Retina (tissue), 1 donor: ENCODE measurements at regions not wholly inside any gene's neighbourhood (a gene's known extent, or its start where the extent isn't known, plus 50 kb on each side); places are given as distances from the start of the nearest gene placed in this dataset.
"Not testable (repeated sequence)": the region's sequence is repeated elsewhere in the genome, so short reads cannot be mapped to it uniquely, and the experiment has no call there.

Experiments used
- DNase-seq: peaks from one replicate; pipeline ENCODE4 v3.0.0-alpha.2; 2016

DNA sequence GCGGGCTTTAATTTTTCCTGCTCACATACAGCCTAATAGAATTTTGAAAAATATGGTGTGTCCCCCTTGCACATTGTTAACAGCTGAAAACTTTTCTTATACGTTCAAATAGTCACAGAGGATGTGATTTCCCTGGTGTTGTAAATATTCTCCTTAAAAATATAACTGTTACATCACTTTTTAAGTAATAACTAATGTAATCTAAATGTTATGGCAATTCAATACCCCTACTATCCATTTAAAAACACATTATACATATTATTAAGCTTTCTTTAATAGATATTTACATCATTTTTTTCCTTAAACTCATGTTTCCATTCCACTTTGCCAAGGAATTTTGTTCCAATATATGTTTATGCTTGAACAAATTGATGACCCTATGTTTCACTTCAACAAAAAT, 85.5 kb upstream of the S1PR1 start:
- no peak for DNase-seq

DNA sequence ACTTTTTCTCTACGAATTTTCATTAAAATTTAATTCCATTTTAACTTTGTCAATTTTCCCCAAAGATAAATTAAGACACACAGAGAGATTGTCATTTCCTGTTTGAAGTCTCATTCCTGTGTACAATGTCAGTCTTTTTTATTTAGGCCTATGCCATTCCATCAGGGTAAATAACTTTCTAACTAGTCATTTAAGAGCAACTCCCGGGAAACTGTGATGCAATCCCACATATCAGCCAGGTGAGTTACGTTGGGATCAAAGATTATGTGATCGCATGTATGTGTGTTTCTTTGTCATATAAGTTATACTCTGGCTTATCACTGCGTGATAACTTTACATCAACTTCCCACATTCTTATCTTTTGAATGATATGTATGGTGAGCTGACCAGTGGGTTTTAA, 86.1 kb upstream of the S1PR1 start:
- DNase-seq = no peak

- no peak for DNase-seq
Observed at GRCh38 chr1:101150266-101150665, 86.6 kb upstream of the S1PR1 start.

GRCh38 chr1:101148980-101149379, 87.8 kb upstream of the S1PR1 start:
- DNase-seq = peak; percentile 61

GRCh38 chr1:101147381-101147780, 89.4 kb upstream of the S1PR1 start:
- no peak for DNase-seq

GRCh38 chr1:101145449-101145820, 91.4 kb upstream of the S1PR1 start:
- DNase-seq = no peak

DNA sequence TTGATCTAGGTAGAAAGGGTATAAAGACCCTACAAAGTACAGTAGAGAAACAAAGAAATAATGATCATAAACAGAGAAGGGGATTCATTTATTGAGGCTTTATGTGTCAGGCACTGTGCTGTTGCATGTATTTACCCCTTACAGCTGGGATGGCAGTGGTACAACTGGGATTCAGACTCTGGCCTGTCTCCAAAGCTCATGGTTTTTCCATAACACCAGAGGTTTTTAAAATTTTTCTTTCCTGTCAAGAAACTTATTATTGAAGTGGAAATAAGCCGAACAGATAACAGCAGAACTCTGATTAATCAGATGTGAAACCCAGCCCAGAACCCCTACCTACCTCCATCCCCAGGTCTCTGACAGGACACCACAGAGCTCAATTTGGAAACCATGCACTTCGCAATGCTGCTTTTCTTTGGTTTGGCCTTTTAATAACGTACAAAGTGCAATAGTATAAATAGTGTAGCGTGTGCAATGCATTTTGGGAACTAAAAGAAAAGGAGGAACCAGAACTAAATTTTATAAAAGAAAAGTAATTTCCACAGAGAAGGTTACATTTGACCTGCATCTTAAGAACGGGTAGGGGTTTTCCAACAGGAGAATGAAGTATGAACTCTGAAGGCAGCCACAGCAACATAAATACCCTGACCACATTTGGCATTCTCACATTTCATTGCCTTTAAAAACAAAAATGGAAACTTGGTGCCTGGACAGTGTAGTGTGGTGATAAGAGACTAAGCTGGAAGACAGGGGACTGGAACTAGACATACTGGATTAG, 92.0 kb upstream of the S1PR1 start:
- no peak for DNase-seq

DNA sequence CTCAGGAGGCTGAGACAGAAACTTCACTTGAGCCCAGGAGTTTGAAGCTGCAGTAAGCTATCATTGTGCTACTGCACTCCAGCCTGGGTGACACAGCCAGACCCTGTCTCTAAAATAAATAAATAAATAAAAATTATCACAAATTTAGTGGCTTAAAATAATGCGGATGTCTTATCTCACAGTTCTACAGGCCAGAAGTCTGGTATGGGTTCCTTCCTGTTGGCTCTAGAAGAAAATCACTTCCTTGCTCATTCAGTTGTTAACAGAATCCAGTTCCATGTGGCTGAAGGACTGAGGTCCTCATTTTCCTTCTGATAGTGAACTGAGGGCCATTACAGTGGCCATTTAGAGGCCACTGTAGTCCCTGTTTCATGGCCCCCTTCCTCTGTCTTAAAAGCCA, 94.6 kb upstream of the S1PR1 start:
- DNase-seq = no peak

DNA sequence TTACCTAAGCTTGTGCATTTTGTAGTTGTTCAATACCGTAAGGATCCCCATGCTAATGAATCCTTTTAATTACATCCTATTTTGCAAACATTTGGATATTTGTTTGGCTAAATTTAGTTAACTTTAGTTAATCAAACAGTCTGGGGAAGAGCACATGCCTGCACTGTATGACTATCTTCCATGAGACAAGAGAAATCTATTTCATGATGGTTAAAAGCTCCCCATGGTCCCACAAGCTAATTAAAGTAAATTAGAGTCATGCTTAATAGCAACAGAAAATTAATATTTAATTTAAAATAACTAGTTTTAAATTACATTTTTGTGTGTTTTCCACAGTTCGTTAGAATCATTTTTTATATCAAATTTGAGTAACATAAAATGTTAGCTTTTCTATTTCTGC, 95.4 kb upstream of the S1PR1 start:
- DNase-seq = no peak

- DNase-seq = no peak
Observed at GRCh38 chr1:101139821-101140718, 96.7 kb upstream of the S1PR1 start.

- DNase-seq = no peak
Observed at GRCh38 chr1:101139130-101139529, 97.7 kb upstream of the S1PR1 start.

GRCh38 chr1:101137144-101138126, 99.4 kb upstream of the S1PR1 start:
- no peak for DNase-seq

DNA sequence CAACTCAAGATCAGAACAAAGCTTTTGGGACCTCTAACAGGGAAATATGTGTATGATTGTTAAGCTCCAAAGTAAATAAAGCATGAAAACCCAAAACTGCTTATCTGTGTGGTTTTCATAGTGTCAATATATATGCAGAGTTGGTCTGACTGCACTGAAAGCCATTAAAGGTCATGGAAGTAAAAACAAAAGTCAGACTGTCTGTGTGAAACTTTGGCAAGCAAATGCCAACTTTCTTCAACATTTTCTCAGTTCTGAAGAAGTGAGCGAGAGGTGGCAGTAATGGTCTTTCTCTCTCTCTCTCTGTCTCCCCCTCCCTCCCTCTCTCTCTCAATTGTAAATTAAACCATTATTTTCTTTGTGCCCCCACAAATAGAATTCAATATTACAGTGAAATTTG, 100.1 kb upstream of the S1PR1 start:
- no peak for DNase-seq

GRCh38 chr1:101136271-101136670, 100.5 kb upstream of the S1PR1 start:
- no peak for DNase-seq

GRCh38 chr1:101135526-101135925, 101.3 kb upstream of the S1PR1 start:
- no peak for DNase-seq

DNA sequence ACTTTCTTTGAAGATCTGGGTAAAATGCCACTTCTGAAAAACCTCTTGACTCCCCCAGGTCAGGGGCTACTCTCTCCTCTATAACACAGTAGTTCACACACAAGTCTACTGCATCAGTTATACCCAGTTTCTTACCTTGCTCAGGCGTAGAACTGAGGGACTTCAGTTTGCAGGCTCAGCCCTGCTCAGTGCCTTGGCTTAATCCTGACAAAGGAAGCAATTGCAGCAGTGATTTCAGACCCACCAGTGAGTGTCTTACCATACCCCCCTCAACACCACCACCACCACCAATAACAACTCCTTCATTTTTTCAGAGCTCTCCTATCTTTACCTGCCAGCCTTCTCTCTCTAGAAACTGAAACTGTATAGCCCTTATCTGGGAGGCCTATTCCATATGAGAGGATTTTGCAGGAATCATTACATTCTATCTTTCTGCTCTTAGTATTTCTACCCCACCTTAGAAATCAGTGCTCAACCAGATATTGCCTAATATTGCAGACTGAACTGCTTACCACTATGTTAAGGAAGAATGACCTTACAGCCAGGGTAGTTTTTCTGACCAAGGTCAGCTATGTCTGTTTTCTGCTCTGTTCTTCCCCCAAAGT, 105.5 kb upstream of the S1PR1 start:
- no peak for DNase-seq

- peak; percentile 39 for DNase-seq
Observed at GRCh38 chr1:101130673-101131072, 105.1 kb upstream of the DPH5 start.

DNA sequence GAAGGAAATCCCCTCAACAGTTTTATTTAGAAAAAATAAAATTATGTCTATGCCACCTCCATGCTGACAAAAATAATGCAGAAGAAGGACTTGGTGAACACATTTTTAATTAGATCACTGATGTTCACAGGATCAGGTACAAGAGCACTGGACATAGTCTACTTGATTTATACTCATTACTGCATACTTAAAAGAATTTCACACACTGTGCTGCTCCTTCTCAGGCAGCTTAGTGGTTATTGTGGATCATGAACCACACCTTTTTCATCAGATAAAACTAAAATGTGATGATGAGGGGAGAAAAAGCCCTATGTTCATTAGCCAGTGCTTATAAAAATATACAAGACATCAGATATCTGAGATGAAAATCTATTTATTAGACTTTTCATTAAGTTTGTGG, 103.3 kb upstream of the DPH5 start:
- DNase-seq = no peak

DNA sequence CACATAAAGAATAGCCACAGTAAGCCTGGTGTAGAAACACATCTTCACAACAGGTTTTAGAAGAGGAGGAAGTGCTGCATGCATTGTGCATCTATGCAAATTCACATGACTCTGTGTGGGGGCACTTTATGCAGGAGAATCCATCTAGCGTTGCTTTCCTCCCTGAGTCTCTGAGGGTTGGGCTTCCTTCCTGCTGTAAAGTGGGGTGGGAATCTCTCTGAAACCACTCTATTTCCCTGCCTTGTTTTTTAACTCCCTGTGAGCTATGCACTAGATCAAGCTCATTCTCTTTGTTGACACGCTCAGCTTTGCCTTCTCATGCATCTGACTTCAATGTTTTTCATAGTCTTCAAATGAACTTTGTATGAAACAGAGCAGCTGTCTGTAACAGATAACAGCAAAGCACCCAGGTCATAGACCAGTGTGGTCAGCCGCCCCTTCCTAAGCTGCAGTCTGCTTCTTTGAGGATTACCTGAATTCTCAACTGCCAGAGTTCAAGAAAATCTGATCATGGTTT, 102.7 kb upstream of the DPH5 start:
- no peak for DNase-seq

- no peak for DNase-seq
Observed at GRCh38 chr1:101124405-101124804, 98.8 kb upstream of the DPH5 start.

DNA sequence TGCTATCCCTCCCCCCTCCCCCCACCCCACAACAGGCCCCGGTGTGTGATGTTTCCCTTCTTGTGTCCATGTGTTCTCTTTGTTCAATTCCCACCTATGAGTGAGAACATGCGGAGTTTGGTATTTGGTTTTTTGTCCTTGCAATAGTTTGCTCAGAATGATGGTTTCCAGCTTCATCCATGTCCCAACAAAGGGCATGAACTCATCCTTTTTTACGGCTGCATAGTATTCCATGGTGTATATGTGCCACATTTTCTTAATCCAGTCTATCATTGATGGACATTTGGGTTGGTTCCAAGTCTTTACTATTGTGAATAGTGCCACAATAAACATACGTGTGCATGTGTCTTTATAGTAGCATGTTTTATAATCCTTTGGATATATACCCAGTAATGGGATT, 98.3 kb upstream of the DPH5 start:
- DNase-seq = not testable (repeated sequence)

GRCh38 chr1:101122452-101123166, 97.0 kb upstream of the DPH5 start:
- DNase-seq = no peak
